ENCODE measurements at regions not wholly inside any gene's neighbourhood (a gene's known extent, or its start where the extent isn't known, plus 50 kb on each side); places are given as distances from the start of the nearest gene placed in this dataset.

- TF ChIP-seq SP1 (IDR thresholded peaks at IDR 0.05) (no peak), SUZ12 (IDR thresholded peaks at IDR 0.05) (no peak), ARNT (IDR thresholded peaks at IDR 0.05) (no peak), FOXM1 (IDR thresholded peaks at IDR 0.05; ENCODE audit: borderline replicate concordance) (no peak), ELF4 (IDR thresholded peaks at IDR 0.05) (no peak), ZNF384 (IDR thresholded peaks at IDR 0.05) (no peak), FOXK2 (IDR thresholded peaks at IDR 0.05) (no peak), HDGF (IDR thresholded peaks at IDR 0.05; ENCODE audit: borderline replicate concordance) (no peak)
- TF ChIP-seq, protein P1, sequence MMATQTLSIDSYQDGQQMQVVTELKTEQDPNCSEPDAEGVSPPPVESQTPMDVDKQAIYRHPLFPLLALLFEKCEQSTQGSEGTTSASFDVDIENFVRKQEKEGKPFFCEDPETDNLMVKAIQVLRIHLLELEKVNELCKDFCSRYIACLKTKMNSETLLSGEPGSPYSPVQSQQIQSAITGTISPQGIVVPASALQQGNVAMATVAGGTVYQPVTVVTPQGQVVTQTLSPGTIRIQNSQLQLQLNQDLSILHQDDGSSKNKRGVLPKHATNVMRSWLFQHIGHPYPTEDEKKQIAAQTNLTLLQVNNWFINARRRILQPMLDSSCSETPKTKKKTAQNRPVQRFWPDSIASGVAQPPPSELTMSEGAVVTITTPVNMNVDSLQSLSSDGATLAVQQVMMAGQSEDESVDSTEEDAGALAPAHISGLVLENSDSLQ (IDR thresholded peaks at IDR 0.05) = no peak
Observed at GRCh38 chrX:116726806-116727205, 264.0 kb upstream of the CT83 start.
